SU-DHL-6 (cell line): ENCODE measurements at regions not wholly inside any gene's neighbourhood (a gene's known extent, or its start where the extent isn't known, plus 50 kb on each side); places are given as distances from the start of the nearest gene placed in this dataset.

Experiments
- H2AFZ ChIP-seq: fragments of 200-600 bp; sonication (generic); 2 replicates; pipeline ENCODE4 v1.6.1; 2014; ENCODE audit warnings: low read depth, mild to moderate bottlenecking, moderate library complexity, mixed read lengths, antibody characterized with exemption, low read length; ENCODE audit not compliant: severe bottlenecking
- H3F3A ChIP-seq: fragments of 200-600 bp; shearing (Covaris generic); 2 replicates; pipeline ENCODE4 v1.6.0; 2016; ENCODE audit warnings: antibody characterized with exemption, mild to moderate bottlenecking; ENCODE audit not compliant: insufficient read depth
- H3K27ac ChIP-seq: fragments of 200-600 bp; sonication (generic); 2 replicates; pipeline ENCODE4 v1.5.1; 2016; ENCODE audit warnings: low read depth, mild to moderate bottlenecking, low read length, moderate library complexity, mixed read lengths
- H3K27me3 ChIP-seq: fragments of 200-600 bp; sonication (generic), shearing (Covaris generic); 2 replicates; pipeline ENCODE4 v1.6.0; 2014; ENCODE audit warnings: mild to moderate bottlenecking, low read length
- H3K36me3 ChIP-seq: fragments of 200-600 bp; sonication (generic); 2 replicates; pipeline ENCODE4 v1.6.1; 2014; ENCODE audit warnings: mild to moderate bottlenecking, low read length, mixed read lengths
- H3K4me2 ChIP-seq: fragments of 300-600, 200-600 bp; shearing (Covaris generic), sonication (generic); 2 replicates; pipeline ENCODE4 v1.6.0; 2014; ENCODE audit warnings: low read length, low read depth, mild to moderate bottlenecking; ENCODE audit not compliant: poor library complexity, severe bottlenecking
- H3K4me3 ChIP-seq: fragments of 200-600 bp; sonication (generic); 2 replicates; pipeline ENCODE4 v1.5.1; 2014; ENCODE audit warnings: antibody characterized with exemption, low read length, mild to moderate bottlenecking, mixed read lengths; ENCODE audit not compliant: insufficient read depth, poor library complexity, severe bottlenecking
- H3K79me2 ChIP-seq: fragments of 200-600 bp; sonication (generic); 2 replicates; pipeline ENCODE4 v1.6.1; 2014; ENCODE audit warnings: mild to moderate bottlenecking, low read length, moderate library complexity; ENCODE audit not compliant: insufficient read depth
- H3K9ac ChIP-seq: fragments of 200-600 bp; sonication (generic); 2 replicates; pipeline ENCODE4 v1.7.0; 2014; ENCODE audit warnings: mild to moderate bottlenecking, low read length
- H3K9me2 ChIP-seq: fragments of 200-600 bp; sonication (generic); replicated peaks from 2 replicates; pipeline ENCODE4 v1.6.1; 2014; ENCODE audit warnings: low read length; ENCODE audit not compliant: insufficient read depth
- H3K9me3 ChIP-seq: fragments of 200-600 bp; sonication (generic); 2 replicates; pipeline ENCODE4 v1.6.1; 2014; ENCODE audit warnings: low read length, mixed read lengths; ENCODE audit not compliant: insufficient read depth
- H4K20me1 ChIP-seq: fragments of 200-600 bp; sonication (generic); 2 replicates; pipeline ENCODE4 v1.6.1; 2014; ENCODE audit warnings: low read depth, mild to moderate bottlenecking, antibody characterized with exemption, low read length, moderate library complexity, mixed read lengths
- EZH2phosphoT487 ChIP-seq: fragments of 200-600 bp; sonication (generic), shearing (Covaris generic); conservative IDR thresholded peaks from 2 replicates; pipeline ENCODE4 v1.6.1; 2018; ENCODE audit warnings: mild to moderate bottlenecking, antibody characterized with exemption, low read length, moderate library complexity, mixed read lengths
- TF ChIP-seq, protein P1 (sequence below): fragments of 200-600 bp; sonication (generic); IDR thresholded peaks from one replicate; pipeline ENCODE4 v1.5.1; 2017; ENCODE audit warnings: antibody characterized with exemption, mild to moderate bottlenecking, low read length, moderate library complexity; ENCODE audit not compliant: insufficient read depth, poor library complexity, severe bottlenecking

- TF ChIP-seq, protein P1, sequence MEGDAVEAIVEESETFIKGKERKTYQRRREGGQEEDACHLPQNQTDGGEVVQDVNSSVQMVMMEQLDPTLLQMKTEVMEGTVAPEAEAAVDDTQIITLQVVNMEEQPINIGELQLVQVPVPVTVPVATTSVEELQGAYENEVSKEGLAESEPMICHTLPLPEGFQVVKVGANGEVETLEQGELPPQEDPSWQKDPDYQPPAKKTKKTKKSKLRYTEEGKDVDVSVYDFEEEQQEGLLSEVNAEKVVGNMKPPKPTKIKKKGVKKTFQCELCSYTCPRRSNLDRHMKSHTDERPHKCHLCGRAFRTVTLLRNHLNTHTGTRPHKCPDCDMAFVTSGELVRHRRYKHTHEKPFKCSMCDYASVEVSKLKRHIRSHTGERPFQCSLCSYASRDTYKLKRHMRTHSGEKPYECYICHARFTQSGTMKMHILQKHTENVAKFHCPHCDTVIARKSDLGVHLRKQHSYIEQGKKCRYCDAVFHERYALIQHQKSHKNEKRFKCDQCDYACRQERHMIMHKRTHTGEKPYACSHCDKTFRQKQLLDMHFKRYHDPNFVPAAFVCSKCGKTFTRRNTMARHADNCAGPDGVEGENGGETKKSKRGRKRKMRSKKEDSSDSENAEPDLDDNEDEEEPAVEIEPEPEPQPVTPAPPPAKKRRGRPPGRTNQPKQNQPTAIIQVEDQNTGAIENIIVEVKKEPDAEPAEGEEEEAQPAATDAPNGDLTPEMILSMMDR = no peak
- no peak for TF ChIP-seq EZH2phosphoT487
- Histone ChIP-seq H3K9me2 (0 out of 2 replicates have a peak, but pooled peaks cover 6% of the 10 kb centered on the region), H2AFZ (no peak overlapping the region), H3K36me3 (no peaks in the 10 kb centered on the region), H4K20me1 (no peaks in the 10 kb centered on the region), H3K27ac (no peak overlapping the region), H3K79me2 (no peaks in the 10 kb centered on the region), H3F3A (no peaks in the 10 kb centered on the region), H3K4me3 (no peak overlapping the region), H3K9ac (no peak overlapping the region), H3K4me2 (no peak overlapping the region), H3K27me3 (no peaks in the 10 kb centered on the region), H3K9me3 (no peaks in the 10 kb centered on the region)
These were observed 394.9 kb upstream of the PTGER4 start for GRCh38 chr5:40284863-40285262.

- Histone ChIP-seq H3K27me3 (no peaks in the 10 kb centered on the region), H3F3A (no peaks in the 10 kb centered on the region), H3K9me3 (no peaks in the 10 kb centered on the region), H3K9me2 (0 out of 2 replicates have a peak, but pooled peaks cover 6% of the 10 kb centered on the region), H3K36me3 (no peaks in the 10 kb centered on the region), H3K4me3 (no peak overlapping the region), H2AFZ (no peak overlapping the region), H3K79me2 (no peaks in the 10 kb centered on the region), H3K27ac (no peak overlapping the region), H4K20me1 (no peaks in the 10 kb centered on the region), H3K9ac (no peak overlapping the region), H3K4me2 (no peak overlapping the region)
- TF ChIP-seq EZH2phosphoT487 = no peak
- TF ChIP-seq, protein P1 = no peak
These were observed 400.8 kb upstream of the PTGER4 start for GRCh38 chr5:40278881-40279280.

DNA sequence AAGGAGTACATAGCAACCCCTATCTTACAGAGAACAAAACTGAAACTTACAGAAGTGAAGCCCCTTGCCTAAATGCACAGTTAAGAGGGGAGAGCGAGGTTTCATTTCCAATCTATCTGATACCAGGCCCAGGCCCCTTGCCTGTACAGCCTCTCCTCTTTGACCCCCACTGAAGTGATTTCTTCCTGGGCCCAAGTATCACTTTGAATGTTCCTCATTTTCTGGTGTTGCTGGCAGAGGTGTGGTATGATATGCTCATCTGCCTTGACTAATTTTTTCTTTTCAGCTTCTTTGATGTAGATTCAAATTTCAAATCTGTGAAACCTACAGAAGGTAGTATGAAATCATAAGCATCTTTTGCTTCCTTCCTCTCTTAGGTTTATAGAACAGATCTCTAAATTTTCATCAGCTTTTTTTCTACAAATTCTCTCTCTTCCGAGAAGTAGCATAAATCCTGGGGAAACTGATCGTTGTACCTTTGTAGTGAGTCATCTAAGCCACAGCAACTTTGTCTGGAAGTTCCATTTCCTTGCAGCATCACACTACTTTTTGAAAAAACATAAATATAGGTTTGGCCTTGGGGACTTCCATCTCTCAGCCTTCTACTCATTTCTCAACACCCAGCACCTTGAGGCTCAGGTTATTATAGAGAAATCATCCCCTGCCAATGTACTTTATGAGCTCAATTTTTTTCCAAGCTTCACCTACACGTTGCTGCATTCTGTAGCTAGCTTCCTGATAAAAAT lies 402.4 kb upstream of the PTGER4 start:
- Histone ChIP-seq H3K4me3 (no peak overlapping the region), H3K9me2 (0 out of 2 replicates have a peak, but pooled peaks cover 6% of the 10 kb centered on the region), H3K27ac (no peak overlapping the region), H3F3A (no peaks in the 10 kb centered on the region), H4K20me1 (no peaks in the 10 kb centered on the region), H3K27me3 (no peaks in the 10 kb centered on the region), H3K79me2 (no peaks in the 10 kb centered on the region), H3K36me3 (no peaks in the 10 kb centered on the region), H3K4me2 (no peak overlapping the region), H2AFZ (no peak overlapping the region), H3K9me3 (no peaks in the 10 kb centered on the region), H3K9ac (no peak overlapping the region)
- TF ChIP-seq EZH2phosphoT487 = no peak
- TF ChIP-seq, protein P1 = no peak
